ENCODE measurements at regions not wholly inside any gene's neighbourhood (a gene's known extent, or its start where the extent isn't known, plus 50 kb on each side); places are given as distances from the start of the nearest gene placed in this dataset.
A peak's percentile ranks its signal among the peaks of the same experiment; 100 is the strongest.

DNA sequence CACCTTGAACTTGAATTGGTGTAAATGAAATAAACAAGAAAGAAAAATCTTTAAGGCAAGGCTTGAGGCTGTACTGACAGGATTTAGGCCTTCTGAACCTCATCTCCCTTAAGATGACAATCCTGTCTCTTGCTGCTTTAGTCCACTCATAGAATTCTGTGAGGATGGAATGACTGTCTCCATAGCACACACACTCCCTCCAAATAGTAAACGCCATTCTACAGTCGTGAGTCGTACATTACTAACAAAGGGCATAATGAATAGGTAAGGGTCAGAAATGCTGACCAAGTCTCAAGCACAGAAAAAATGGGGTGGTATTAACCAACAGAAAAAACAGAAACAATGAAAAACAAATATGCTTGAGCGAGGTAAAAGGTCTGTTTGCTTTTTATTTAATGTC is 71.8 kb upstream of the SIMC1 start:
- TF ChIP-seq, protein P1, sequence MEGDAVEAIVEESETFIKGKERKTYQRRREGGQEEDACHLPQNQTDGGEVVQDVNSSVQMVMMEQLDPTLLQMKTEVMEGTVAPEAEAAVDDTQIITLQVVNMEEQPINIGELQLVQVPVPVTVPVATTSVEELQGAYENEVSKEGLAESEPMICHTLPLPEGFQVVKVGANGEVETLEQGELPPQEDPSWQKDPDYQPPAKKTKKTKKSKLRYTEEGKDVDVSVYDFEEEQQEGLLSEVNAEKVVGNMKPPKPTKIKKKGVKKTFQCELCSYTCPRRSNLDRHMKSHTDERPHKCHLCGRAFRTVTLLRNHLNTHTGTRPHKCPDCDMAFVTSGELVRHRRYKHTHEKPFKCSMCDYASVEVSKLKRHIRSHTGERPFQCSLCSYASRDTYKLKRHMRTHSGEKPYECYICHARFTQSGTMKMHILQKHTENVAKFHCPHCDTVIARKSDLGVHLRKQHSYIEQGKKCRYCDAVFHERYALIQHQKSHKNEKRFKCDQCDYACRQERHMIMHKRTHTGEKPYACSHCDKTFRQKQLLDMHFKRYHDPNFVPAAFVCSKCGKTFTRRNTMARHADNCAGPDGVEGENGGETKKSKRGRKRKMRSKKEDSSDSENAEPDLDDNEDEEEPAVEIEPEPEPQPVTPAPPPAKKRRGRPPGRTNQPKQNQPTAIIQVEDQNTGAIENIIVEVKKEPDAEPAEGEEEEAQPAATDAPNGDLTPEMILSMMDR (IDR thresholded peaks at IDR 0.05): no peak
- TF ChIP-seq POLR2A (IDR thresholded peaks at IDR 0.05): no peak
- intact Hi-C loops (cut with DNase I): no loop called here
- Histone ChIP-seq H3K27me3 (no peaks in the 10 kb centered on the region), H3K36me3 (replicated peaks in 1 of 2; ENCODE audit: insufficient read depth in 1 of 2, low read depth in 2 of 2) (no peaks in the 10 kb centered on the region), H3K27ac (no peak overlapping the region), H3K4me3 (no peak overlapping the region), H3K4me1 (no peaks in the 10 kb centered on the region), H3K9me3 (no peaks in the 10 kb centered on the region)
- DNase-seq (no peak), ATAC-seq (no peak)
- WGBS, 2 donors: 41 to 44% methylated on average over 4 of the region's 4 CpGs

DNA sequence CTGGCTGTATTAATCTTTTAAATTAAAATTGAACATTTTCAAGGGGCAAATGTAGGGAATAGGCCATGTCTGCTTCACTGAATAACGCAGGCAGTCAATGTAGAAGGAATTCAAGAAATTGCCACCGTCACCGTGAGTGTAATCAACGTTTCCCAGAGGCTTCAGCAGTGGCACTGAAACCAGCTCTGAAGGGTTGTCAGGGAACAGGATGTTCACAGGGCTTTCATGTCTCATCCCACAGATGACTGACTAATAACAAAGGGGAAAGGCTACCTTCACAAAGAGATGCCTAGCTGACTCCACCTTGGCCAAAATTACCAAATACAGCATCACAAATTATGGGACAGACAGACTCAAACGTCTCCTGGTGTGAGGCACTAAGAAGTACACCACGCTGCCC is 70.4 kb upstream of the SIMC1 start:
- Histone ChIP-seq H3K27me3 (no peaks in the 10 kb centered on the region), H3K9me3 (no peaks in the 10 kb centered on the region), H3K4me1 (no peaks in the 10 kb centered on the region), H3K4me3 (no peak overlapping the region), H3K27ac (no peak overlapping the region), H3K36me3 (replicated peaks in 1 of 2; ENCODE audit: insufficient read depth in 1 of 2, low read depth in 2 of 2) (no peaks in the 10 kb centered on the region)
- ATAC-seq (no peak), DNase-seq (peak in 1 of 4 donors; percentile 8)
- intact Hi-C loops (cut with DNase I): no loop called here
- 44 to 52% methylated on average over 6 of the region's 6 CpGs for WGBS, 2 donors
- TF ChIP-seq POLR2A (IDR thresholded peaks at IDR 0.05): no peak

DNA sequence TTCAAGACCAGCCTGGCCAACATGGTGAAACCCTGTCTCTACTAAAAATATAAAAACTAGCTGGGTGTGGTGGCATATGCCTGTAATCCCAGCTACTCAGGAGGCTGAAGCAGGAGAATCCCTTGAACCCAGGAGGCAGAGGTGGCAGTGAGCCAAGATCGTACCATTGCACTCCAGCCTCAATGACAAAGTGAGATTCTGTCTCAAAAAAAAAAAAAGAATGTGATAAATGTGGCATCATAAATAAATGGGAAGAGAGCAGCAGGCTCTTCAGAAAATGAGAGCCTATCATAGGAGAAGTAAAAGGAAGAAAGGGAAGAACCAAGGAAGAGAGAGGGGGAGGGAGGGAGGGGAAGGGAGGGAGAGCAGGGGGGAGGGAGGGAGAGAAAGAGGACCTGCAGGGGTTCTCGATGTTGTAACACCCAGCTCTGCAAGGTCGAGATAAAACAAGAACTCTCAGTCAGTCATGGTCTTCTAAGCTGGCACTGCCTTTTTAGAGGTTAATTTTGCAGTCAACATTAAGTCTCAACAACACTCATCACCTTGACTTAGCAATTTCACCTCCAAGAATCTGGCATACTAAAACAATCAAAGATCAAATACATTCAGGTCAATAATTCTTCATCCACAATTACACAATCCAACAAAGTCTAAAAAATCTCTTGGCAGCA is 68.7 kb upstream of the SIMC1 start:
- Histone ChIP-seq H3K27me3 (no peaks in the 10 kb centered on the region), H3K36me3 (replicated peaks in 1 of 2; ENCODE audit: insufficient read depth in 1 of 2, low read depth in 2 of 2) (no peaks in the 10 kb centered on the region), H3K4me1 (no peaks in the 10 kb centered on the region), H3K27ac (no peak overlapping the region), H3K9me3 (no peaks in the 10 kb centered on the region), H3K4me3 (no peak overlapping the region)
- no peak for TF ChIP-seq POLR2A (IDR thresholded peaks at IDR 0.05)
- TF ChIP-seq, protein P1 (IDR thresholded peaks at IDR 0.05): no peak
- intact Hi-C loops (cut with DNase I): no loop called here
- ATAC-seq: no peak
- no peak for DNase-seq
- 39% methylated on average over 3 of the region's 3 CpGs for WGBS, 2 donors

DNA sequence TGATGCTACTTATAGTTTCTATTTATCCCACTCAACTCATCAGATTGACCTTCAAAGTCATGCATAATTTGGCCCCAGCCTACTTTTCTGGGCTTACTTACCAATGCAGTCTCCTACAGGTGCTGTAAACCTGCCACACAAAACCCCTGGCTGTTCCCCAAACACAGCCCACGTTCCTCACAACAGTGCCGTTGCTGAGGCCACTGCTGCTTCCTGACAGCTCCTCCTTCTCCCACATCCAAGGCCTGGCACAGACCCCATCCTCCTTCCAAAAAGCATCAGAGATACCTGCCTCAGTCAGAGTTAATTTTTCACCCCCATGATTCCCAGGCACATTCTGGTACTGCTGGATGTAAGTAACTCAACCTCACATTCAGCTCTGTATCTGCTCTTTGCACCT is 68.1 kb upstream of the SIMC1 start:
- intact Hi-C loops (cut with DNase I): no loop called here
- ATAC-seq: no peak
- WGBS, 2 donors: 37 to 40% methylated on average over 2 of the region's 2 CpGs

DNA sequence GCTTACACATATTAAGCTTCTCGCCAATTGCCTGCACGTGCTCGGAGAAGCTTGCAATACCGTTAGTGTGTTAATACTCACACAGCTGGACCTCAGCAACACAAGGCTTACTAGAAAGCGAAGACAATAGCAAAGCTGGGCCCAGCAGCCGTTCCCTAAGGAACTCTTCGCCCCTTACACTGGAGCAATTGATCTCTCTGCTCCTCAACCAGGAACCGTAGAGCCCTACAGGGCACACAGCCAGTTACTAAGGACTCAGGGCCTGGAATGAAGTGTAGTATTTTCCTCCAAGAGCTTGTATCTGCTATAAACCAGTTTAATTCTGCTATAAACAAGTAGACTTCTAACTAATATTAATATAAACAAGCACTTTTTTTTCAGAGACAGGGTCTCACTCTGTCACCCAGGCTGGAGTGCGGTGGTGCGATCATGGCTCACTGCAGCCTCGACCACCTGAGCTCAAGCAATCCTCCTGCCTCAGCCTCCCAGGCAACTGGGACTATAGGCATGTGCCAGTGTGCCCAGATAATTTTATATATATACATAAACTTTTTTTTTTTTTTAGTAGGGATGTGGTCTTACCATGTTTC is 67.0 kb upstream of the SIMC1 start:
- DNase-seq: no peak
- Histone ChIP-seq H3K9me3 (no peaks in the 10 kb centered on the region), H3K27ac (no peak overlapping the region), H3K27me3 (no peaks in the 10 kb centered on the region), H3K4me1 (no peaks in the 10 kb centered on the region), H3K4me3 (no peak overlapping the region), H3K36me3 (replicated peaks in 1 of 2; ENCODE audit: insufficient read depth in 1 of 2, low read depth in 2 of 2) (no peaks in the 10 kb centered on the region)
- ATAC-seq: no peak
- no peak for TF ChIP-seq POLR2A (IDR thresholded peaks at IDR 0.05)
- TF ChIP-seq, protein P1 (IDR thresholded peaks at IDR 0.05): no peak
- 70 to 76% methylated on average over 11 of the region's 11 CpGs for WGBS, 2 donors
- intact Hi-C loops (cut with DNase I): no loop called here

More for the DNA sequence above, 68.1 kb upstream of the SIMC1 start:
- H3K4me3 ChIP-seq: no peak overlapping the region
- no peaks in the 10 kb centered on the region for H3K36me3 ChIP-seq (replicated peaks in 1 of 2; ENCODE audit: insufficient read depth in 1 of 2, low read depth in 2 of 2)
- no peaks in the 10 kb centered on the region for H3K9me3 ChIP-seq
- H3K27me3 ChIP-seq: no peaks in the 10 kb centered on the region
- H3K4me1 ChIP-seq: no peaks in the 10 kb centered on the region
- DNase-seq: no peak
- no peak overlapping the region for H3K27ac ChIP-seq
- TF ChIP-seq, protein P1 (IDR thresholded peaks at IDR 0.05): no peak
- no peak for TF ChIP-seq POLR2A (IDR thresholded peaks at IDR 0.05)

Data from body of pancreas (tissue), 4 donors.